KG1 (cell line): ENCODE measurements at regions not wholly inside any gene's neighbourhood (a gene's known extent, or its start where the extent isn't known, plus 50 kb on each side); places are given as distances from the start of the nearest gene placed in this dataset.

Source experiments
- DNase-seq: peaks from one replicate; lab custom pipeline; 2025; lab: John Stamatoyannopoulos, UW

GRCh38 chr22:34913826-34914225 is 152.1 kb upstream of the ISX start:
- no peak for DNase-seq

GRCh38 chr22:34914846-34915245 is 151.1 kb upstream of the ISX start:
- DNase-seq, result no peak

GRCh38 chr22:34917239-34917638 is 148.7 kb upstream of the ISX start:
- DNase-seq, result no peak

GRCh38 chr22:34931026-34931425 is 134.9 kb upstream of the ISX start:
- DNase-seq, result no peak

- no peak for DNase-seq
These were observed 131.7 kb upstream of the ISX start for GRCh38 chr22:34934261-34934660.

- DNase-seq, result no peak
These were observed 122.1 kb upstream of the ISX start for GRCh38 chr22:34943830-34944229.

GRCh38 chr22:34946339-34946985 is 119.5 kb upstream of the ISX start:
- DNase-seq, result no peak

GRCh38 chr22:34950489-34950888 is 115.5 kb upstream of the ISX start:
- DNase-seq, result no peak

- no peak for DNase-seq
These were observed 114.7 kb upstream of the ISX start for GRCh38 chr22:34951212-34951611.

- no peak for DNase-seq
These were observed 106.0 kb upstream of the ISX start for GRCh38 chr22:34960005-34960404.

- no peak for DNase-seq
These were observed 98.9 kb upstream of the ISX start for GRCh38 chr22:34966980-34967565.

GRCh38 chr22:34969001-34969790 is 96.8 kb upstream of the ISX start:
- no peak for DNase-seq

GRCh38 chr22:34971456-34971855 is 94.5 kb upstream of the ISX start:
- DNase-seq, result no peak

- DNase-seq, result no peak
These were observed 93.6 kb upstream of the ISX start for GRCh38 chr22:34972191-34972897.

GRCh38 chr22:34973016-34973415 is 92.9 kb upstream of the ISX start:
- DNase-seq, result no peak

GRCh38 chr22:34973926-34974325 is 92.0 kb upstream of the ISX start:
- no peak for DNase-seq

- DNase-seq, result no peak
These were observed 90.2 kb upstream of the ISX start for GRCh38 chr22:34975721-34976120.

GRCh38 chr22:34976474-34976873 is 89.5 kb upstream of the ISX start:
- DNase-seq, result no peak

- DNase-seq, result no peak
These were observed 89.1 kb upstream of the ISX start for GRCh38 chr22:34976886-34977285.

GRCh38 chr22:34986523-34986922 is 79.4 kb upstream of the ISX start:
- no peak for DNase-seq

- no peak for DNase-seq
These were observed 73.3 kb upstream of the ISX start for GRCh38 chr22:34992672-34993071.

GRCh38 chr22:34993548-34993947 is 72.4 kb upstream of the ISX start:
- DNase-seq, result no peak
